GM12865 (cell line): ENCODE measurements at regions not wholly inside any gene's neighbourhood (a gene's known extent, or its start where the extent isn't known, plus 50 kb on each side); places are given as distances from the start of the nearest gene placed in this dataset.

ENCODE experiments used
- DNase-seq: peaks from one replicate; pipeline ENCODE4 v3.0.0; 2010; ENCODE audit warnings: low read depth
- H3K4me3 ChIP-seq: 2 replicates; pipeline ENCODE4 v1.5.1; 2011; ENCODE audit warnings: mild to moderate bottlenecking, low read depth, low read length, control low read depth
- CTCF ChIP-seq: IDR thresholded peaks from 2 replicates; pipeline ENCODE4 v1.5.1; 2011; ENCODE audit warnings: low read length, control low read depth, low read depth, inconsistent platforms; ENCODE audit not compliant: insufficient read depth; ENCODE audit errors: missing control alignments

GRCh38 chr6:40924839-40925238 lies 114.2 kb downstream of the UNC5CL start:
- H3K4me3 ChIP-seq: no peak overlapping the region
- no peak for TF ChIP-seq CTCF
- DNase-seq: no peak

- no peak for DNase-seq
- TF ChIP-seq CTCF: no peak
- H3K4me3 ChIP-seq: no peak overlapping the region
These were observed 115.1 kb downstream of the UNC5CL start for GRCh38 chr6:40923880-40924279.

GRCh38 chr6:40923326-40923725 lies 115.7 kb downstream of the UNC5CL start:
- DNase-seq: no peak
- no peak overlapping the region for H3K4me3 ChIP-seq
- TF ChIP-seq CTCF: no peak

GRCh38 chr6:40922281-40922680 lies 116.7 kb downstream of the UNC5CL start:
- no peak overlapping the region for H3K4me3 ChIP-seq
- TF ChIP-seq CTCF: no peak
- no peak for DNase-seq

- no peak overlapping the region for H3K4me3 ChIP-seq
- no peak for TF ChIP-seq CTCF
- no peak for DNase-seq
These were observed 120.9 kb downstream of the UNC5CL start for GRCh38 chr6:40918040-40918651.

GRCh38 chr6:40917603-40918002 lies 121.4 kb downstream of the UNC5CL start:
- no peak for TF ChIP-seq CTCF
- no peak overlapping the region for H3K4me3 ChIP-seq
- no peak for DNase-seq

GRCh38 chr6:40916845-40917244 lies 122.2 kb downstream of the UNC5CL start:
- no peak for TF ChIP-seq CTCF
- DNase-seq: no peak
- H3K4me3 ChIP-seq: no peak overlapping the region
